ENCODE measurements at regions not wholly inside any gene's neighbourhood (a gene's known extent, or its start where the extent isn't known, plus 50 kb on each side); places are given as distances from the start of the nearest gene placed in this dataset.
A peak's percentile ranks its signal among the peaks of the same experiment; 100 is the strongest.

GRCh38 chr15:81595752-81596151 is 221.7 kb upstream of the TMC3 start:
- no peak for DNase-seq (ENCODE audit: low read depth)

GRCh38 chr15:81589671-81590070 is 215.7 kb upstream of the TMC3 start:
- no peak for DNase-seq (ENCODE audit: low read depth)

DNA sequence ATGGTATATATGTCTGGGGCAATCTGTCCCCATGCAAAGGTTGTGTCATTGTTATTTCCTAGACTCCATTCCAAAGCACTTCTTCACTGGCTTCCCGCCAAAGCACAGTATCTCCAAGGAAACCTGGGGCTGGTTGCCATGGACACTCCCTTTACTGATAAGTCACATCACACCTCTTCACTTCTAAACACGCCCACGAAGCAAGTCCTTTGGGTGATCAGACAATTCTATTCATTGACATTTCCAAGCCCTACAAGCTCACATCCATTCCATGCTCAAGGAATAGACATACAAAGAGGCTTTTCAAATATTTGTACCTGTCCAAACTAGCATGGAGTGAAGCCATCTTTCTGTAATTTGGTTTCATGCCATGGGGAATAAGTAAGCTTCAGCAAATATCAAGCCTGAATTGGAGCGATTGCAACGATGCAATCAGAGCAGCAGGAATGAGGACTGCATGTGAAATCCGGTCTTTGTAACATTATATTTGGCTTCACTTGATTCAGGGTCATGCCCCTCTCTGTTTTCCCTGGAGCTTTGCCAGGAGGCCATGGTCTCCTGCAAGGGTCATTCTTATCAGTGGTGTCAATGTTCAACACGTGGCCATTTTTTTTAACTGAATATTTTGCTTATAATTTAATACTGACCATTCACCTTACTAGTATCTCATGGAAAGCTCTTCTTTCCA is 201.6 kb upstream of the TMC3 start:
- DNase-seq (ENCODE audit: low read depth) = no peak

- DNase-seq (ENCODE audit: low read depth) = no peak
These were observed 199.2 kb upstream of the TMC3 start for GRCh38 chr15:81573098-81573746.

- no peak for DNase-seq (ENCODE audit: low read depth)
These were observed 198.2 kb upstream of the TMC3 start for GRCh38 chr15:81572190-81572589.

- no peak for DNase-seq (ENCODE audit: low read depth)
These were observed 195.5 kb upstream of the TMC3 start for GRCh38 chr15:81569286-81570080.

- DNase-seq (ENCODE audit: low read depth) = no peak
These were observed 193.9 kb upstream of the TMC3 start for GRCh38 chr15:81567924-81568323.

GRCh38 chr15:81562986-81563385 is 189.0 kb upstream of the TMC3 start:
- DNase-seq (ENCODE audit: low read depth) = no peak

GRCh38 chr15:81560405-81560804 is 186.4 kb upstream of the TMC3 start:
- DNase-seq (ENCODE audit: low read depth) = no peak

DNA sequence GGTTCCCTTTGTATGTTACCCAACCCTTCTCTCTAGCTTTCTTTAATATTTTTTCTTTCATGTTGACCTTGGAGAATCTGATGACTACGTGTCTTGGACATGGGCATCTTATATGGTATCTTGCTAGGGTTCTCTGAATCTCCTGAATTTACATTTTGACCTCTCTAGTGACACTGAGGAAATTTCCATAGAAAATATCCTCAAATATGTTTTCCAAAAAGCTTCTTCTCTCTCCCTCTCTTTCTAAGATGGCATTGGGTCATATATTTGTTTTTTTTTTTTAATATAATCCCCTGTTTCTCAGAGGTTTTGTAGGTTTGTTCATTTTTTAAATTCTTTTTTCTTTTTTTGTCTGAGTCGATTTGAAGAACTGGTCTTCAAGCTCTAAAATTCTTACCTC is 184.0 kb upstream of the TMC3 start:
- DNase-seq (ENCODE audit: low read depth) = no peak

DNA sequence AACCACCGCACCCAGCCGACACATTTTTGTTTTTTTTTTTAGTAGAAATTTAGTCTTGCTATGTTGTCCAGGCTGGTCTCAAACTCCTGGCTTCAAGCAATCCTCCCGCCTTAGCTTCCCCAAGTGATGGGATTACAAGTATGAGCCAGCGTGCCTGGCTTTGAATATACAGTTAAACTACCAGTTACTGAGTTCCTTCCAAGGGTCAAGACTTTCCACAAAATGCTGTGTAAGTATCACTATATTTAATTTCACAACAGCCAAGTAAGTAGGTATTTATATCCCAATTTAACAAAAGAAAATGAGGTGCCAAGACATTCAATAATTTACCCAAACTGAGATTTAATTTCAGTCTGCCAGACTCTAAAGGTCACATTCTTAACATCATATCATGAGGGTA is 181.3 kb upstream of the TMC3 start:
- no peak for DNase-seq (ENCODE audit: low read depth)

GRCh38 chr15:81548365-81549130 is 174.5 kb upstream of the TMC3 start:
- DNase-seq (ENCODE audit: low read depth) = peak; percentile 40

GRCh38 chr15:81547521-81548132 is 173.6 kb upstream of the TMC3 start:
- no peak for DNase-seq (ENCODE audit: low read depth)

DNA sequence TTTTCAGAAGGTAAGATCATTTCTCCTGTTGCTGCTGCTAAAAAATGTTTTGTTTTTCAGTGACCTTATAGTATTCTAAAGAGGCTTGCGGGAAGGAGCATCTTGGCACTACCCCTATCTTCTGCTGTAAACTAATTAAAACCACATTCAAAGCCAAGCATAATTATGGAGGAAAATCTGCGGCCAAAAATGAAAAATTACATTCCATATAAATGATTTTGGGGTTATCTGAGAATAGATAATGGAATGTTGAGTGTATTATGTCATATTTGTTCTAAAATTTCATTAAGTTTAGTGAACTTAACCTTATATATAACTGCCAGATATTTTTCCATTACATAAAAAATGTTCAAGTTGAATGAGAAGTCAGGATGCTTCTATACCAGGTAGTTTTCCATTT is 170.4 kb upstream of the TMC3 start:
- no peak for DNase-seq (ENCODE audit: low read depth)

DNA sequence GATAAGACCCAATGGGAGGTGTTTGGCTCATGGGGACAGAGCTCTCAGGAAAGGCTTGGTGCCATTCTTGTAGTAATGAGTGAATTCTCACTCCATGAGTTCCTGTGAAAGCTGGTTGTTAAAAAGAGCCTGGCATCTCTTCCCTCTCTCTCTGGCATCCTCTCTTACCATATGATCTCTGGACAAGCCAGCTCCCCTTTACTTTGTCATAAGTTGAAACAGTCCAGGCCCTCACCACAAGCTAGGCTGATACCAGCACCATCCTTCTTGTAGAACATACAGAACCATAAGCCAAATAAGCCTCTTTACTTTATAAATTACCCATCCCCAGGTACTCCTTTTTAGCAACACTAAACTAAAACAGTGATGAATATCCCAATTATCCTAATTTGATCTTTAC is 166.9 kb upstream of the TMC3 start:
- no peak for DNase-seq (ENCODE audit: low read depth)

DNA sequence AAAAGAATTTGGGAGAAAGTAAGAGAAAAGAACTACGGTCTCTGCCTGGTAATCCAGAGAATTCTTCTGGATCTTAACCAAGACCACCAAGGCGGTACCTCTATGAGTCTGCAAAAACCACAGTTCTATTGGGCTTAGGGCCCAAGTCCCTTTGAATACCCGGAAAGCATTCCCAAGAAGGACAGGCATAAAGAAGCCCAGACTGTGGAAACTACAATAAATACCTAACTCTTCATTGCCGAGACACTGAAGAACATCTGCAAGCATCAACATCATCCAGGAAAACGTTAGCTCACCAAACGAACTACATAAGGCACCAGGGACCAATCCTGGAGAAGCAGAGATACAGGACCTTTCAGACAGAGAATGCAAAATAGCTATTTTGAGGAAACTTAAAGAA is 162.3 kb upstream of the TMC3 start:
- DNase-seq (ENCODE audit: low read depth) = no peak

DNA sequence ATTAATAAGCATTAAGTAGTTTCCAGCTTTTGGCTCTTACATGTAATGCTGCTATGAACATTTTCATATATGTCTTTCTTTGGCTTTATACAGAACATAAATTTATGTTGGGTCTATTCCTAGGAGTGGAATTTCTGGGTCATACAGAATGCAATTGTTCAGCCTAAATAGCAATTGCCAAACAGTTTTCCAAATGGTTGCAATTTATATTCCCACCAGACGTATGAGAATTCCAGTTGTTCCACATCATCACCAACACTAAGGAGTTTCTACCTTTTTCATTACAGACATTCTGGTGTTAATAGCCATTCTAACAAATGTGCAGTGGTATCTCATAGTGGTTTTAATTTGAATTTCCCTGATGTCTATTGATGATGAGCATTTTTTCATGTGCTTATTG is 160.1 kb upstream of the TMC3 start:
- DNase-seq (ENCODE audit: low read depth) = no peak

- no peak for DNase-seq (ENCODE audit: low read depth)
These were observed 158.0 kb upstream of the TMC3 start for GRCh38 chr15:81532001-81532400.

GRCh38 chr15:81531109-81531592 is 157.1 kb upstream of the TMC3 start:
- DNase-seq (ENCODE audit: low read depth) = peak; percentile 56

DNA sequence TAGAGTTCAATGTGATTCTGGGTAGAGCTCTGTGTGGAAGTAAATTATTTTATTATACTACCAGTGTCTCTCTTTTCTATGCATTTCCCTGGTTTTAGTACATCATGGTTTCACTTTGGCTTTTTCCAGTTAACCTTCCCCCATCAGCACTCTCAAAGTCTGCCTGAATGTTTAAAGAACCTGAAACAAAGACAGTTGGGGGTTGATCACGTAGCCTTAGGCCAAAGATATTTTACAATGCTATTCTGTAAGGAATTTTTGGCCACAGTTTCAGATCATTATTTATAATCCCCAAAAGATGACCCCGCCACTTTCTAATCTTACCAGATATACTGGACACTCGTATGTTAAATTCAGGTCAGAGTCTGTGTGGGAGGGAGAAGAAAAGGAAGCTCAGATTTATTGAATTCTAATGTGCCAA is 156.3 kb upstream of the TMC3 start:
- no peak for DNase-seq (ENCODE audit: low read depth)

GRCh38 chr15:81529481-81529880 is 155.5 kb upstream of the TMC3 start:
- no peak for DNase-seq (ENCODE audit: low read depth)

- no peak for DNase-seq (ENCODE audit: low read depth)
These were observed 152.0 kb upstream of the TMC3 start for GRCh38 chr15:81526029-81526428.

All from fibroblast of the conjunctiva (primary cell).